GM20000 (cell line): ENCODE measurements at regions not wholly inside any gene's neighbourhood (a gene's known extent, or its start where the extent isn't known, plus 50 kb on each side); places are given as distances from the start of the nearest gene placed in this dataset.

Source experiments
- DNase-seq: peaks from one replicate; pipeline ENCODE4 v3.0.0; 2012; ENCODE audit warnings: low spot score
- TF ChIP-seq, protein P1 (sequence below): IDR thresholded peaks from 2 replicates; pipeline ENCODE4 v1.5.1; 2012; ENCODE audit warnings: mild to moderate bottlenecking, control low read depth; ENCODE audit errors: extremely low read depth, missing control alignments

DNA sequence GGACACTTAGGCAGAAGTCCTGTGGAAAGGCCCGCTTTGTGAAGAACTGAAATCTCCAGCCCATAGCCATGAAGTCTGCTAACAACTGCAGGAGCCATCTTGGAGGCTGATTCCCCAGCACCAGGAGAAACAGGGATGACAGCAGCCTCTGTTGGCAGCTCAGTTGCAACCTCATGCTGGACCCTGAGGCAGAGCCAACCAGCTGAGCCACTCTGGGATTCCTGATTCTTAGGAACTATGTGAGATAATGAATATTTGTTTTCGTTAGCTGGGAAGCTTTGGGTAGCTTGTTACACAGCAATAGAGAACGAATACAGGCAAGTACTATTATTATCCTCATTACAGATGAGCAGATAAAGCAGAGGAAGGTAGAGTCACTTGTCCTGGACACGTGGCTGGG lies 210.5 kb upstream of the ANKH start:
- TF ChIP-seq, protein P1, sequence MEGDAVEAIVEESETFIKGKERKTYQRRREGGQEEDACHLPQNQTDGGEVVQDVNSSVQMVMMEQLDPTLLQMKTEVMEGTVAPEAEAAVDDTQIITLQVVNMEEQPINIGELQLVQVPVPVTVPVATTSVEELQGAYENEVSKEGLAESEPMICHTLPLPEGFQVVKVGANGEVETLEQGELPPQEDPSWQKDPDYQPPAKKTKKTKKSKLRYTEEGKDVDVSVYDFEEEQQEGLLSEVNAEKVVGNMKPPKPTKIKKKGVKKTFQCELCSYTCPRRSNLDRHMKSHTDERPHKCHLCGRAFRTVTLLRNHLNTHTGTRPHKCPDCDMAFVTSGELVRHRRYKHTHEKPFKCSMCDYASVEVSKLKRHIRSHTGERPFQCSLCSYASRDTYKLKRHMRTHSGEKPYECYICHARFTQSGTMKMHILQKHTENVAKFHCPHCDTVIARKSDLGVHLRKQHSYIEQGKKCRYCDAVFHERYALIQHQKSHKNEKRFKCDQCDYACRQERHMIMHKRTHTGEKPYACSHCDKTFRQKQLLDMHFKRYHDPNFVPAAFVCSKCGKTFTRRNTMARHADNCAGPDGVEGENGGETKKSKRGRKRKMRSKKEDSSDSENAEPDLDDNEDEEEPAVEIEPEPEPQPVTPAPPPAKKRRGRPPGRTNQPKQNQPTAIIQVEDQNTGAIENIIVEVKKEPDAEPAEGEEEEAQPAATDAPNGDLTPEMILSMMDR: no peak

DNA sequence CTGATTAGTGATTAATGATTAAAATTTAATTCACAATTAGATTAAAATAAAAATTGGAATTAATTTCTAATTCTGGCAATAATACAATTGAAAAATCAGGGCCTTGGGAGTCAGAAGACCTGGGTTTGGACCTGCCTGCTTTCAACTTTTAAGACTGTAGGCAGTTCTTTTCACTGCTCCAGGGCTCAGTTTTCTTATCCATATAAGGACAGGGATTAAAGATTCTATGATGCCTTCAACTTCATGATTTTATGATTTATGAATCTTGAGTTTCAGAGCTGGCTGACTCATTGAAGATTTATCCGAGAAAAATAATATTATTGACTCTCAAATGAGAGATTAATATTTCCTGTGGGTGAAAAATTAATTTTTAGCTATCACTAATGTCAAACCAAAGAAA lies 208.6 kb upstream of the ANKH start:
- no peak for DNase-seq
- TF ChIP-seq, protein P1: no peak

More for the DNA sequence above, 210.5 kb upstream of the ANKH start:
- no peak for DNase-seq

DNA sequence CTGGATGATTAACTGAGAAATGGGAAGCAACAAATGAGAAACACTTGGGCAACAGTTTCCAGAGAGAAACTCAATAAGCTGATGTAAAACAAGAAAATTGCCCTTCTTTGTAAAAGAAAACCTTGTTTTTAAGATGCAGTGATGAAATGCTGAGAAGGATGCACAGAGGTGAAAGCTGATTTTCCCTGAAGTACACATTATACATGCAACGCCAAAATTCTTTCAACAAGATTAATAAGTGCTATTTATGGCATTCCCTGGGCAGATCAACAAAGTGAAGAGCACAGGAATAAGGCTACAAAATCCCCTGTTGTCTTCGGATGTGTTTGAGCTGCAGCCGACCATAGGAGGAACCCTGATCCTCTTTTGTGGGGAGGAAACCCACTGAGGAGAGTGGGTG lies 208.0 kb upstream of the ANKH start:
- DNase-seq: no peak
- TF ChIP-seq, protein P1: no peak

- DNase-seq: no peak
- TF ChIP-seq, protein P1: no peak
Measured at GRCh38 chr5:15074651-15075050, 203.1 kb upstream of the ANKH start.

GRCh38 chr5:15073453-15073852 lies 201.9 kb upstream of the ANKH start:
- TF ChIP-seq, protein P1: no peak
- no peak for DNase-seq

DNA sequence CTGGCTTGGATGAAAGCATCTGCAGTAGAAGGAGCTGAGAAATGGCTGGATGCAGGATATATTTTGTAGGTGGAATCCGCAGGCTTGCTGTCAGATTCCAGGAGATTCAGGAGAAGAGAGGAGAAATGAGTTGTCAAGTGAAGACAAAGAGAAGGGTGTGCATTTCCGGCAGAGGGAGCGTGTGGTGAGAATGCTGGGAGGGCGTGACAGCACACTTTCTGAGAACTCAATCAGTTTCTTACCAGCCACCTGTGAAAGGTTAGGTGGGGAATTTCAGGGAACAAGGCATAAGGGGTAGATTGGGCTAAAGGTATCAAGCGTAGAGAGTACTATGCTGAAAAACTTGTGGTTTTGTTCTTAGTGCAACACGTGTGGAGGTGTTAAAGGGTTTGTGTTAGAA lies 199.3 kb upstream of the ANKH start:
- no peak for DNase-seq
- TF ChIP-seq, protein P1: no peak

DNA sequence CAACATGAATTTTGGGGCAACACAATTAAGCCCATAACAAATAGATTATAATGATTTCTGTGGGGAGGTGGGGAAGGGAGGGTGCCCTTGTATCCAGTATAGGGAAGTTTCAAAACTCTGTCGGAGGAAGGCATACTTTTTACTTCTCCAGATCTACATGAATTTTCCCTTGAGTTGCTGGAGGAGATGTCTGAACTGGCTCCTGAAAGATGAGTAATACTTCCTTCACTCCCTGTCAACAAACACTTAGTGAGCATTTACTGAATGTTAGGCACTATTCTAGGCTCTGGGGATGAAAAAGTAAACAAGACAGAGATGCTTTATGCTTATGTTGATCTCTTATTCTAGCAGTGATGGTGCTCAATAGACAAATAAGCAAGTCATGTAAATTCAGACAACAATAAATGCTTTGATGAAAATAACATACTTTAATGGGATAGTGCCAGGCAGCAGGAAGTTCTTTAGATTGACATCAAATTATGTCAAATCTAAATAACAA lies 197.9 kb upstream of the ANKH start:
- TF ChIP-seq, protein P1: no peak
- no peak for DNase-seq
